Ishikawa (cell line): ENCODE measurements at regions not wholly inside any gene's neighbourhood (a gene's known extent, or its start where the extent isn't known, plus 50 kb on each side); places are given as distances from the start of the nearest gene placed in this dataset.

ENCODE experiments used
- CEBPB ChIP-seq: IDR thresholded peaks from 2 replicates; pipeline ENCODE4 v1.6.1; 2012
- EGR1 ChIP-seq: IDR thresholded peaks from 2 replicates; pipeline ENCODE4 v1.6.1; 2012
- EP300 ChIP-seq: IDR thresholded peaks from 2 replicates; pipeline ENCODE4 v1.6.1; 2012; ENCODE audit warnings: borderline replicate concordance
- FOXM1 ChIP-seq: IDR thresholded peaks from 2 replicates; pipeline ENCODE4 v1.6.1; 2012; ENCODE audit warnings: low read depth, borderline replicate concordance
- MAX ChIP-seq: IDR thresholded peaks from 2 replicates; pipeline ENCODE4 v1.6.1; 2012
- NFIC ChIP-seq: IDR thresholded peaks from 2 replicates; pipeline ENCODE4 v1.6.1; 2012
- RAD21 ChIP-seq: IDR thresholded peaks from 2 replicates; pipeline ENCODE4 v1.6.1; 2012; ENCODE audit warnings: low read depth
- REST ChIP-seq: IDR thresholded peaks from 2 replicates; pipeline ENCODE4 v1.6.1; 2012; ENCODE audit warnings: low read depth, mild to moderate bottlenecking
- TAF1 ChIP-seq: IDR thresholded peaks from 2 replicates; pipeline ENCODE4 v1.6.1; 2012; ENCODE audit warnings: low read depth, mild to moderate bottlenecking
- TEAD4 ChIP-seq: IDR thresholded peaks from 2 replicates; pipeline ENCODE4 v1.6.1; 2012
- USF1 ChIP-seq: IDR thresholded peaks from 2 replicates; pipeline ENCODE4 v1.6.1; 2012
- YY1 ChIP-seq: IDR thresholded peaks from 2 replicates; pipeline ENCODE4 v1.6.1; 2012; ENCODE audit warnings: low read depth
- ZBTB7A ChIP-seq: IDR thresholded peaks from 2 replicates; pipeline ENCODE4 v1.6.1; 2012; ENCODE audit warnings: low read depth

GRCh38 chr3:27638594-27638993 is 83.5 kb downstream of the EOMES start:
- TF ChIP-seq USF1 (no peak), YY1 (no peak), NFIC (no peak), REST (no peak), CEBPB (no peak), EP300 (no peak), TEAD4 (no peak), TAF1 (no peak), EGR1 (no peak), MAX (no peak), FOXM1 (no peak), ZBTB7A (no peak), RAD21 (no peak)
